Type B pancreatic cell (in vitro differentiated cells): ENCODE measurements at regions not wholly inside any gene's neighbourhood (a gene's known extent, or its start where the extent isn't known, plus 50 kb on each side); places are given as distances from the start of the nearest gene placed in this dataset.

ENCODE experiments used
- DNase-seq: peaks from one replicate; pipeline ENCODE4 v3.0.0; 2021; ENCODE audit warnings: mixed read lengths; ENCODE audit not compliant: unreplicated experiment; ENCODE audit errors: extremely low spot score
- H3K27ac Mint-ChIP-seq: 2 replicates; pipeline ENCODE4 v1.8.0; 2021; ENCODE audit warnings: mild to moderate bottlenecking, mixed read lengths
- H3K27me3 Mint-ChIP-seq: 2 replicates; pipeline ENCODE4 v1.8.0; 2021; ENCODE audit warnings: mixed read lengths
- H3K36me3 Mint-ChIP-seq: 2 replicates; pipeline ENCODE4 v1.8.0; 2021; ENCODE audit warnings: mixed read lengths
- H3K4me1 Mint-ChIP-seq: one replicate; pipeline ENCODE4 v1.8.0; 2021; ENCODE audit warnings: mixed read lengths; ENCODE audit not compliant: unreplicated experiment
- H3K4me3 Mint-ChIP-seq: 2 replicates; pipeline ENCODE4 v1.8.0; 2021; ENCODE audit warnings: mild to moderate bottlenecking, mixed read lengths
- H3K9me3 Mint-ChIP-seq: 2 replicates; pipeline ENCODE4 v1.8.0; 2021; ENCODE audit warnings: mixed read lengths
- CTCF ChIP-seq: fragments of 200-600 bp; sonication (generic); conservative IDR thresholded peaks from 2 replicates; pipeline ENCODE4 v1.5.0; 2021; ENCODE audit warnings: antibody characterized with exemption, mild to moderate bottlenecking

GRCh38 chr1:95504321-95504720 is 270.3 kb downstream of the RWDD3 start:
- H3K4me1 Mint-ChIP-seq, result no peaks in the 10 kb centered on the region
- no peaks in the 10 kb centered on the region for H3K36me3 Mint-ChIP-seq
- H3K4me3 Mint-ChIP-seq, result no peak overlapping the region
- no peaks in the 10 kb centered on the region for H3K9me3 Mint-ChIP-seq
- no peak for DNase-seq
- no peak for TF ChIP-seq CTCF
- no peaks in the 10 kb centered on the region for H3K27me3 Mint-ChIP-seq
- no peak overlapping the region for H3K27ac Mint-ChIP-seq

- H3K27ac Mint-ChIP-seq, result no peak overlapping the region
- peaks cover 5% of the 10 kb centered on the region for H3K4me1 Mint-ChIP-seq
- no peaks in the 10 kb centered on the region for H3K9me3 Mint-ChIP-seq
- H3K4me3 Mint-ChIP-seq, result no peak overlapping the region
- peaks cover 5% of the 10 kb centered on the region for H3K27me3 Mint-ChIP-seq
- TF ChIP-seq CTCF, result no peak
- no peaks in the 10 kb centered on the region for H3K36me3 Mint-ChIP-seq
- DNase-seq, result no peak
These were observed 272.9 kb downstream of the RWDD3 start for GRCh38 chr1:95506736-95507414.

- no peak for TF ChIP-seq CTCF
- Mint-ChIP-seq H3K9me3 (no peaks in the 10 kb centered on the region), H3K4me3 (no peak overlapping the region), H3K36me3 (no peaks in the 10 kb centered on the region), H3K27me3 (peaks cover 5% of the 10 kb centered on the region), H3K27ac (no peak overlapping the region), H3K4me1 (peaks cover 5% of the 10 kb centered on the region)
- no peak for DNase-seq
These were observed 276.0 kb downstream of the RWDD3 start for GRCh38 chr1:95509989-95510388.

GRCh38 chr1:95512925-95513324 is 278.9 kb downstream of the RWDD3 start:
- no peak overlapping the region for H3K27ac Mint-ChIP-seq
- H3K36me3 Mint-ChIP-seq, result no peaks in the 10 kb centered on the region
- no peak for TF ChIP-seq CTCF
- H3K9me3 Mint-ChIP-seq, result peaks cover 4% of the 10 kb centered on the region
- H3K4me3 Mint-ChIP-seq, result no peak overlapping the region
- no peak for DNase-seq
- H3K4me1 Mint-ChIP-seq, result peaks cover 5% of the 10 kb centered on the region
- H3K27me3 Mint-ChIP-seq, result peaks cover 5% of the 10 kb centered on the region

- TF ChIP-seq CTCF, result no peak
- H3K27ac Mint-ChIP-seq, result no peak overlapping the region
- no peaks in the 10 kb centered on the region for H3K4me1 Mint-ChIP-seq
- H3K9me3 Mint-ChIP-seq, result peaks cover 9% of the 10 kb centered on the region
- no peaks in the 10 kb centered on the region for H3K36me3 Mint-ChIP-seq
- no peak for DNase-seq
- no peak overlapping the region for H3K4me3 Mint-ChIP-seq
- H3K27me3 Mint-ChIP-seq, result no peaks in the 10 kb centered on the region
These were observed 283.5 kb downstream of the RWDD3 start for GRCh38 chr1:95517506-95517905.

GRCh38 chr1:95518310-95518709 is 284.3 kb downstream of the RWDD3 start:
- TF ChIP-seq CTCF, result no peak
- Mint-ChIP-seq H3K4me3 (no peak overlapping the region), H3K4me1 (no peaks in the 10 kb centered on the region), H3K27ac (no peak overlapping the region), H3K9me3 (peaks cover 9% of the 10 kb centered on the region), H3K27me3 (no peaks in the 10 kb centered on the region), H3K36me3 (no peaks in the 10 kb centered on the region)
- DNase-seq, result no peak
